SK-N-SH treated with all-trans-retinoic acid at 6 μM for 48 hours (cell line): ENCODE measurements at regions not wholly inside any gene's neighbourhood (a gene's known extent, or its start where the extent isn't known, plus 50 kb on each side); places are given as distances from the start of the nearest gene placed in this dataset.

Source experiments
- CREB5 ChIP-seq: fragments of 250-450 bp; sonication (Bioruptor Pico); IDR thresholded peaks from 2 replicates; pipeline ENCODE4 v1.5.1; 2020; ENCODE audit warnings: low read depth, mild to moderate bottlenecking, moderate library complexity
- ESRRG ChIP-seq: fragments of 250-450 bp; sonication (Bioruptor Pico); IDR thresholded peaks from 2 replicates; pipeline ENCODE4 v1.6.1; 2021; ENCODE audit warnings: mild to moderate bottlenecking
- PATZ1 ChIP-seq: fragments of 250-450 bp; sonication (Bioruptor Pico); IDR thresholded peaks from 2 replicates; pipeline ENCODE4 v1.8.0; 2020; ENCODE audit warnings: mild to moderate bottlenecking, moderate library complexity, borderline replicate concordance
- PPARA ChIP-seq: fragments of 250-450 bp; sonication (Bioruptor Pico); IDR thresholded peaks from 2 replicates; pipeline ENCODE4 v1.5.0; 2020; ENCODE audit warnings: mild to moderate bottlenecking, borderline replicate concordance
- TOX ChIP-seq: fragments of 250-450 bp; sonication (Bioruptor Pico); IDR thresholded peaks from 2 replicates; pipeline ENCODE4 v1.8.0; 2021; ENCODE audit warnings: mild to moderate bottlenecking, moderate library complexity, borderline replicate concordance
- ZFP3 ChIP-seq: fragments of 250-450 bp; sonication (Bioruptor Pico); IDR thresholded peaks from 2 replicates; pipeline ENCODE4 v1.5.0; 2020; ENCODE audit warnings: mild to moderate bottlenecking, moderate library complexity
- ZNF565 ChIP-seq: fragments of 450-650 bp; formaldehyde crosslinking; conservative IDR thresholded peaks from 2 replicates; pipeline ENCODE4 v1.5.0; 2020; ENCODE audit warnings: low read depth, mild to moderate bottlenecking, moderate library complexity
- ZNF8 ChIP-seq: fragments of 450-650 bp; formaldehyde crosslinking; IDR thresholded peaks from 2 replicates; pipeline ENCODE4 v1.5.0; 2020; ENCODE audit warnings: mild to moderate bottlenecking, moderate library complexity

- TF ChIP-seq ZFP3 (no peak), PATZ1 (CRISPR knock-in tag) (no peak), TOX (no peak), ZNF565 (no peak), CREB5 (CRISPR knock-in tag) (no peak), ZNF8 (CRISPR knock-in tag) (no peak), ESRRG (CRISPR knock-in tag) (no peak), PPARA (CRISPR knock-in tag) (no peak)
These were observed 74.9 kb upstream of the PDHA2 start for GRCh38 chr4:95764961-95765360.
